SW480 (cell line): ENCODE measurements at regions not wholly inside any gene's neighbourhood (a gene's known extent, or its start where the extent isn't known, plus 50 kb on each side); places are given as distances from the start of the nearest gene placed in this dataset.

Source experiments
- DNase-seq: peaks from one replicate; pipeline ENCODE4 v3.0.0-alpha.2; 2016; ENCODE audit warnings: low spot score

GRCh38 chr6:2535506-2535905 lies 215.2 kb downstream of the MYLK4 start:
- no peak for DNase-seq

GRCh38 chr6:2534406-2535042 lies 216.2 kb downstream of the MYLK4 start:
- DNase-seq: no peak

- no peak for DNase-seq
These were observed 219.1 kb downstream of the MYLK4 start for GRCh38 chr6:2531426-2532215.

- no peak for DNase-seq
These were observed 221.5 kb downstream of the MYLK4 start for GRCh38 chr6:2529211-2529719.

- no peak for DNase-seq
These were observed 222.6 kb downstream of the MYLK4 start for GRCh38 chr6:2528156-2528555.

- no peak for DNase-seq
These were observed 224.0 kb downstream of the MYLK4 start for GRCh38 chr6:2526766-2527165.

GRCh38 chr6:2524090-2524489 lies 226.6 kb downstream of the MYLK4 start:
- no peak for DNase-seq

- no peak for DNase-seq
These were observed 227.7 kb downstream of the MYLK4 start for GRCh38 chr6:2523061-2523460.

GRCh38 chr6:2522521-2522920 lies 228.2 kb downstream of the MYLK4 start:
- no peak for DNase-seq

- peak; percentile 20 for DNase-seq
These were observed 232.8 kb downstream of the MYLK4 start for GRCh38 chr6:2517855-2518473.

- no peak for DNase-seq
These were observed 233.3 kb downstream of the MYLK4 start for GRCh38 chr6:2517401-2517800.

- no peak for DNase-seq
These were observed 234.7 kb downstream of the MYLK4 start for GRCh38 chr6:2516059-2516458.

- DNase-seq: peak; percentile 94
These were observed 235.7 kb downstream of the MYLK4 start for GRCh38 chr6:2514965-2515543.

- DNase-seq: no peak
These were observed 237.9 kb downstream of the MYLK4 start for GRCh38 chr6:2512802-2513201.

- DNase-seq: no peak
These were observed 240.4 kb downstream of the MYLK4 start for GRCh38 chr6:2510316-2510715.

GRCh38 chr6:2509711-2510110 lies 241.0 kb downstream of the MYLK4 start:
- DNase-seq: no peak

GRCh38 chr6:2508071-2508470 lies 242.7 kb downstream of the MYLK4 start:
- DNase-seq: no peak

GRCh38 chr6:2507521-2508037 lies 243.1 kb downstream of the MYLK4 start:
- DNase-seq: no peak

GRCh38 chr6:2507016-2507415 lies 243.7 kb downstream of the MYLK4 start:
- no peak for DNase-seq

GRCh38 chr6:2505624-2506023 lies 245.1 kb downstream of the MYLK4 start:
- no peak for DNase-seq

GRCh38 chr6:2504495-2505064 lies 246.1 kb downstream of the MYLK4 start:
- no peak for DNase-seq
